GM18505 (cell line): ENCODE measurements at regions not wholly inside any gene's neighbourhood (a gene's known extent, or its start where the extent isn't known, plus 50 kb on each side); places are given as distances from the start of the nearest gene placed in this dataset.

Source experiments
- ATAC-seq: cut with Tn5 transposase; IDR thresholded peaks from one replicate; pipeline ENCODE4 v1.9.1; 2021; ENCODE audit not compliant: unreplicated experiment
- POLR2A ChIP-seq: IDR thresholded peaks from 4 replicates; pipeline ENCODE4 v1.6.1; 2011; ENCODE audit warnings: borderline replicate concordance; ENCODE audit not compliant: insufficient read depth, insufficient read length; ENCODE audit errors: extremely low read depth

GRCh38 chr4:16337936-16338335, 111.7 kb upstream of the TAPT1 start:
- no peak for ATAC-seq
- TF ChIP-seq POLR2A, result no peak

DNA sequence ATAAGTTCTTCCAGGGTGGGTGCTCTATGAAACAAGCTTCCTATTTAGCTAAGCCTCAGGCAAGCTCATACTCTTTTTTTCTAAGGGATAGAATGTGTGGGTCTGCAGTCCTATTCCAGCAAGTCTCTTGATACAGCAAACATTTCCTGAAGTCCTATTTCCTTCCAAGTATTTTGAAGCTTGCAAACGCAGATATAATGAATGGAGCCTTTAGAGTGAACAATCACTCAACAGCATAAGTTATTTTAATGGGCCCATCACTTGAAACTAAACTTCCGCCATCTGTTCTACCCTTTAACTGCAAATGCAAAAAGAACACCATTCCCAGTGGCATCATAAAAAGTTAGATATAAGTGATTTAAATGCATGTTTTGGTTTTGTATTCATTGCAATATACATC, 108.3 kb upstream of the TAPT1 start:
- no peak for TF ChIP-seq POLR2A
- no peak for ATAC-seq

DNA sequence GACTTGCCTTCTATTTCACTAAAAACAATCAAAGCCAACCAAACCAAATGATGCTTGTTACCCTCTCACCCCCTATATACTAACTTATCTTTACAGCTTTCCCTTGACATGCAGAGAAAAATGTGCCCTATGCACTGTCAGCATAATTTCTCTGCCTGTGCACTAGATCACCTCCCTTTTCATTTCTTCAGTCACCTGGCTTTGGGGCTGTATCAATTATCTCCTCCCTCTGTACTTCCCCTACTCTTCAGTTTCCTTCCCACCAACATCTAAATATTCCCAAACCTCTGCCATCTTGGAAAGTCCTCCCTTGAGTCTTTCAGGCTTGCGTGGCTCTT, 103.5 kb upstream of the TAPT1 start:
- no peak for TF ChIP-seq POLR2A
- no peak for ATAC-seq

DNA sequence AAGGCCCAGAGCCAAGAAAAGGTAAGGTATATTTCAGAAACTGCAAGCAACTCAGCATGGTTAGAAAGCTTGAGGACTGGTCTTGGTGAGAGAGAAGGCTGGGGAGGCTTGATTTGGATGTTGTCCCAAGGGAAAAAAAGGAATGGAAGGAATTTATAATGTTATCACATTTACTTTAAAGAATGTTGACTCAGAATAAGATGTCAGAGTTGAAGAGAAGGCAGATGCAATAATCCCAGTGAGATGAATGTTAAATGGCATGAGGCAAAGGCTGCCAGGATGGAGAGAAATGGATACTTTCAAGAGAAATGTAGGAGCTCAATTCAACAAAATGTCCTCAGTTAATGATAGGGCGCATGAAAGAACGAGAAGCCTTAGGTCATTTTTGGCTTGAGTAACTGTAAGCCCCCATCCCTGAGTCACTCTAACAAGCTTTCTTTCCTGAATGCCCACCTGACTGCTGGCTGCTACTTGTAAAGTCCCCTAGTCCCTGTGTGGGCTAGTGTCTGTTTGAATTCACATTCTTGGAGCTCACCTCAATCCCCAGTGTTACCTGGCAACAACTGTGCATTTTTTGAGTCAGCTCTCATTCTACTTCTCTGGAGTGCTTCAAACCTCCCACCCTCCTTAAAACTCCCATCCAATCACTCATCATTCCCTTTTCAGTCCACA, 103.0 kb upstream of the TAPT1 start:
- no peak for ATAC-seq
- no peak for TF ChIP-seq POLR2A

DNA sequence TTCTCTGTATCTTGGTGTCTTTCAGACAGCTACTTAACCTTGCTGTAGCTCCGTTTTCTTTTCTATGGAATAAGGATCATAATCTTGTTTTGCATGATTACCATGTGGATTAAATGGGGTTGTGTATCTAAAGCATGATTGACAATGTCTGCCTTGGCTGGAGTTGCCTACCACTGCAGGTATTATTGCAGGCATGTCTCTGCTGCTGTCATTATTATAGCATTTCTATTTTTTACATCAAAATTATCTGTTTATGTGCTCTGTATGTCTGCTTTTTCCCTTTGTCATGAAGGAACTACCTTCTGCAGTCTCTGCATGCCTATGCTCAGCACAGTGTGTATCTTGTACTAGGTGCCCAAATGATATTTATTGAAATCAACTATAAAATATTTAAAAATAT, 95.9 kb upstream of the TAPT1 start:
- no peak for TF ChIP-seq POLR2A
- no peak for ATAC-seq

GRCh38 chr4:16315456-16315855, 89.2 kb upstream of the TAPT1 start:
- ATAC-seq, result no peak
- no peak for TF ChIP-seq POLR2A

- ATAC-seq, result no peak
- TF ChIP-seq POLR2A, result no peak
Observed at GRCh38 chr4:16310606-16311005, 84.3 kb upstream of the TAPT1 start.

DNA sequence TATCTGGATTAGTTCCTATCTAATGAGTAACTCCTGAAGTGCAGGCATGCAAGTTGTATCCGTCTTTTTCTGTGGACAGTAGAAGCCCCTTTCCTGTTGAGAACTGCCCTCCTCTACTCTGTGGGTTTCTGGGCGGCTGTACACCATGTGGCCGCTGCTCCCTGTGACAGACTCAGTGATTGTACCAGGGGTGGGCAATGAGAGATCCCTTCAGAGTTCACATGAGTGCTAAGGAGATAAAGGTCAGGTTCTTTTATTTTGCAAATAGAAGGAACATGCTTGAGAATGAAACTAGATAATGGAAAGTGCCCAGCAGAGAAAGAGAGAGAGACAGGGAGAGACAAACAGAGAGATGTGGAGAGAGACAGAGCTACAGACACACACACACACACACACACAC, 76.4 kb upstream of the TAPT1 start:
- no peak for TF ChIP-seq POLR2A

DNA sequence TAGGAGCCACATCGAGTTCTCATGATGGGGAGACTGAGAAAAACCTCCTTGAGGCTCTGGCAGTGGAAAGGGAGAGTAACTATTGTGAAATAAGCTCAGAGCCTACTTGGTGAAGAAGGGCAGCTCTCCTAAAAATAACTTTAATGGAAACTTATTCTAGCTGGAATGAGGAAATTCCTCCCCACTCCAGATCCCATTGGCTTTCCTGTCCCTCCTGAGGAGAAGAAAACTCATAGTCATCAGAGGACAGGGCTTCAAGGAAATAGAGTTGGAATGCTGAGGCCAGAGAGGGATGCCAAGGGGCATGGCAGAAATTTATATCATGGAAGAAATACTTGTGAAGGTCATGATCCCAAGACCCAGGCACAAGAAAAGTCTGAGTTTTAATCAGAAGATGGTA, 70.7 kb upstream of the TAPT1 start:
- ATAC-seq, result no peak
- no peak for TF ChIP-seq POLR2A

More for the DNA sequence above, 76.4 kb upstream of the TAPT1 start:
- ATAC-seq, result no peak

DNA sequence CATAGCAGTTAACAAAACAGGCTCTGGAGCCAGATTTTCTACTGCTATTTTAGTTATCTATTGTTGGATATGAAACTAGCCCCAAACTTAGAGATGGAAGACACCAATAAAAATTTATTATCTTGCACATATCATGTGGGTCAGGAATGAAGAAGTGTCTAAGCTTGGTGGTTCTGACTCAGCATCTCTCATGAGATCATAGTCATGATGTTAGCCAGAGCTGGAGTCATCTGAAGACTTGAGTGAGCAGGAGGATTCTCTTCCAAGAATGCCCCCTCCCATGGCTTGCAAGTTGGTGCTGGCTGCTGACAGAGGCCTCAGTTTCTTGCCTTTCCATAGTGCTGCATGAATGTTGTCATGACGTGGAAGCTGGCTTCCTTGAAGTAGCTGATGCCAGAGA, 68.2 kb upstream of the TAPT1 start:
- no peak for TF ChIP-seq POLR2A
- ATAC-seq, result no peak

DNA sequence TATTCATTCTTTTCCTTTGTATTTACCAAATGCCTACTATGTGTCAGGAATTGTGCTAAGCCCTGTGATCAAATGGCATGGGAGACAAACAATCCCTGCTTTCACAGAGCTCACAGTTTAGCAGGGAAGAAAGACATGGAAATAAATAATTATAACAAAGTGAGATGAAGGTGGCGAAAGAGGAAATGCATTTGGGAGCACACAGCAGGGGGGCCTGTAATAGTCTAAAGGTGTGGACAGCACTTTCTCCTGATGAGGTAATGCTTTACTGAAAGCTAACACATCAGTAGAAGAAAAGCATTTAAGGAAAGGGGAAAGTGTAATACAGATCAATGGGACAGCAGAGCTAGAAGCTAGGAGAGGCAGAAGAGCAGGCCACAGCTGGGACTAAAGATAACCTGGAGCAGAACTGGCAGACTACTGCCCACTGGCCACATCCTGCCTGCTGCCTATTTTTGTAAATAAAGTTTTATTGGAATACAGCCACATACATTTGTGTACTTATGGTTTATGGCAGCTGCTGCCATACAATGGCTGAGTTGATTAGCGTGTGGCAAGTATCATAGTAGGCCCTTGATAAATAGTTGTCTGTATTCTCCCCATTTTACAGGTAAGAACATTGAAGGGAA, 67.1 kb upstream of the TAPT1 start:
- no peak for ATAC-seq
- no peak for TF ChIP-seq POLR2A

GRCh38 chr4:16292585-16292984, 66.3 kb upstream of the TAPT1 start:
- TF ChIP-seq POLR2A, result no peak
- no peak for ATAC-seq

- no peak for ATAC-seq
Observed at GRCh38 chr4:16290681-16291420, 64.6 kb upstream of the TAPT1 start.

More at GRCh38 chr4:16290681-16291420, 64.6 kb upstream of the TAPT1 start:
- TF ChIP-seq POLR2A, result no peak
